Adrenal gland (tissue), 9 donors: ENCODE measurements at regions not wholly inside any gene's neighbourhood (a gene's known extent, or its start where the extent isn't known, plus 50 kb on each side); places are given as distances from the start of the nearest gene placed in this dataset.

Experiments used
- DNase-seq, 7 donors: peaks; one replicate each; pipeline ENCODE4 v3.0.0-alpha.2; 2019 to 2020
- H3K27ac ChIP-seq, 5 donors: fragments of 200-600 bp; sonication (generic) in 4 of 5; 1 replicate in 3 of 5; 2 replicates in 2 of 5; pipeline versions ENCODE4 v1.5.1 to v1.8.0; 2016 to 2020; ENCODE audit warnings: mild to moderate bottlenecking in 1 of 5
- H3K27me3 ChIP-seq: fragments of 200-600 bp; 2 replicates; pipeline ENCODE4 v1.8.0; 2021
- H3K36me3 ChIP-seq, 2 donors: fragments of 200-600 bp; replicated peaks in 1 of 2; 1 replicate in 1 of 2; 2 replicates in 1 of 2; pipeline versions ENCODE4 v1.5.1 to v1.8.0; 2018 to 2022
- H3K4me1 ChIP-seq, 2 donors: fragments of 200-600 bp; replicated peaks in 1 of 2; 1 replicate in 1 of 2; 2 replicates in 1 of 2; pipeline versions ENCODE4 v1.5.1 to v1.8.0; 2018 to 2021
- H3K4me3 ChIP-seq, 4 donors: fragments of 200-600 bp; sonication (generic) in 3 of 4; one replicate each; pipeline ENCODE4 v1.5.1; 2016 to 2018
- H3K9me3 ChIP-seq, 3 donors: fragments of 200-600 bp; sonication (generic) in 1 of 3; replicated peaks in 1 of 3; 1 replicate in 2 of 3; 2 replicates in 1 of 3; pipeline versions ENCODE4 v1.5.1 to v1.8.0; 2016 to 2021
- CTCF ChIP-seq, 6 experiments: fragments of 450-650 bp in 4 of 6; fragments of 200-600 bp in 2 of 6; sonication (generic) in 1 of 6; IDR thresholded peaks; 1 replicate in 5 of 6; 2 replicates in 1 of 6; pipeline versions ENCODE4 v1.5.1 to v1.8.0; 2016 to 2021; ENCODE audit warnings: antibody characterized with exemption in 6 of 6, mild to moderate bottlenecking in 2 of 6, moderate library complexity in 1 of 6
- POLR2A ChIP-seq, 2 donors: fragments of 450-650 bp; IDR thresholded peaks; one replicate each; pipeline ENCODE4 v1.6.1; 2017; ENCODE audit warnings: antibody characterized with exemption in 2 of 2, mild to moderate bottlenecking in 2 of 2, moderate library complexity in 1 of 2
- WGBS, 4 donors: extraction: QIAGEN DNeasy Blood & Tissue Kit in 2 of 4; methylation state at CpG; one replicate each; pipeline versions ENCODE4 v1.1.5 to v1.1.7; 2013 to 2017; 5-methylcytosine and 5-hydroxymethylcytosine counted together
- intact Hi-C, 2 donors: fragments of 100-400 bp; cut with DNase I; formaldehyde crosslinking; loops; one replicate each; pipeline versions ENCODE4 v1.14.1 to v1.15.0; 2022 to 2023
- donor health status: healthy with polysubstance abuse.
- donor health status: Bipolar disorder and iron deficiency.
- donor health status: DM: yes; HTN: yes; CAD: no.
- donor health status: DM: no; HTN: no; CAD: no.
- donor health status: DM: no; HTN: no; CAD: no.

DNA sequence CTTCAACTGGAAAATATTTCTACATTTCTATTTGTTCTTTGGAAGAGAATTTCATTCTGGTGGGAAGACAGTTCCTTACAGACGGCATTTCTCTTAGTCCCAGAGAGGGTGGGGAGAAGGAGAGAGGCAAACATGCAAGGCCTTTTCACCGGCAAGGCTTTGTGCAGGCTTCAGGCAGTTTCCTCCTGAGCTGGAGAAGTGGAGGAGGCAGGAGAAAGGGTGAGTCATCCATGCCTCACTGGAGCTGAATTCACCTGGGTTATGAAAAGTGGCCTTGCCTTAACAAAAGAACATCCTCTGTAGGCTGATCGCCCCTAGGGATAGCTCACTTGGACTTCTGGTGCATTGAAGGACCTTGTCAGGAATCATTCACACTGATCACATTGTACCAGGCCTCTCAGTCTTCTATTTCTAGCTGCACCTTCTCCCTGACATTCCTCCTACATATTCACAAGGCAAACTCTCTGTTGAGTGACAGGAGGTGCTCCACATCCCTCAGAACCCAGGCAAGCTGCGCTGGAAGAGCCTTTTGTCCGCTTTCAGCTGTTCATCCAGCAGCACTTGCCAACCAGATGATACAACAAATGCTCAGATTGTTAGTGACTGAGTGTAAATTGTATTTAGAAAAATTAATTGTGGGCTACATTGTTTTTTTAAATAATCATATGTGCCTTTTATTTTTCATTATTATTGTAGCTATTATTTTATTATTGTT lies 796.1 kb downstream of the DCDC2C start:
- DNase-seq = no peak
- intact Hi-C loops = no loop called here

DNA sequence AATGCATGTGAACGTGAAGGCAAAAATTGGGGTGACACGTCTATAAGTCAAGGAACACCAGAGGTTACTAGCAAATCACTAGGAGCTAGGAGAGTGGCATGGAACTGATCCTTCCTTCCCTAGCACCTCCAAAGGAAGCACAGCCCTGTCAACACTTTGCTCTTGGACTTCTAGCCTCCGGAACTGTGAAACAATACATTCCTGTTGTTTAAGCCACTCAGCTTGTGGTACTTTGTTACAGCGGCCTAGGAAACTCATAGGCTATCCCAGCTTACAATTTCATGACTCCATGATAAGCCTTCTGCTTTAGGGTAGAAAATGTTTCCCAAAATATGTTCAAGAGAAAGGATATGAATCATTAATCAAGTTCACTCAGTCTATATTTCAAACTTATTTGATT lies 798.1 kb downstream of the DCDC2C start:
- Histone ChIP-seq H3K36me3 (no peaks in the 10 kb centered on the region), H3K9me3 (no peaks in the 10 kb centered on the region), H3K27ac (no peak overlapping the region), H3K4me1 (no peaks in the 10 kb centered on the region), H3K4me3 (no peak overlapping the region), H3K27me3 (no peaks in the 10 kb centered on the region)
- no peak for TF ChIP-seq CTCF (IDR thresholded peaks at IDR 0.05)
- TF ChIP-seq POLR2A (IDR thresholded peaks at IDR 0.05) = no peak
- intact Hi-C loops = no loop called here
- WGBS, 4 donors = 80 to 88% (median 84%) methylated on average over 4 of the region's 4 CpGs
- no peak for DNase-seq

More for the DNA sequence above, 796.1 kb downstream of the DCDC2C start:
- TF ChIP-seq CTCF (IDR thresholded peaks at IDR 0.05) = no peak
- TF ChIP-seq POLR2A (IDR thresholded peaks at IDR 0.05) = no peak
- no peak overlapping the region for H3K27ac ChIP-seq
- no peaks in the 10 kb centered on the region for H3K36me3 ChIP-seq
- no peaks in the 10 kb centered on the region for H3K9me3 ChIP-seq
- 84 to 88% (median 85%) methylated on average over 5 of the region's 5 CpGs for WGBS, 4 donors
- no peaks in the 10 kb centered on the region for H3K4me1 ChIP-seq
- H3K4me3 ChIP-seq = no peak overlapping the region
- no peaks in the 10 kb centered on the region for H3K27me3 ChIP-seq

DNA sequence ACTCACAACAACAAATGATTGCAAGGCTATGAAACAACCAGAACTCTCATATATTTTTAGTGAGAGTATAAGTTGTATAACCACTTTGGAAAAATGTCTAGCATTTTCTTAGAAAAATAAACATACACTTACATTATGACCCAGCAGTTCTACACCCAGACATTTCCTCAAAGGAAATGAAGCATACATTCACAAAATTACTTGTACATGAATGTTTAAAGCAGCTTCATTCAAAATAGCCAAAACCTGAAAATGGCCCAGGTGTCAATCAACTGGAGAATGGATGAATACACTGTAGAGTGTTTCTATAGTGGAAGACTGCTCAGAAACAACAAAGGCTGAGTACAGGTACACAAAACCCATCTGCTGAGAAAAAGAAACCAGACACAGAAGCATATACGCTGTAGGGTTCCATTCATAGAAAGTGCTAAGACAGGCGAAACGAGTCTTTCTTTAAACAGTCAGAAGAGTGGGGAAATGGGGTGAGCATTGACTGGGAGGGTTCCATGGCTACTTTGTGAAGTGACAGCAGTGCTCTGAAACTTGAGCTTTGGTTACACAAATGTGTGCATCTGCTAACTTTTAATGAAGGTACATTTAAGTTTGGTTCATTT lies 799.0 kb downstream of the DCDC2C start:
- 82 to 94% (median 84%) methylated on average over 3 of the region's 3 CpGs for WGBS, 4 donors
- no peak for DNase-seq
- no peak overlapping the region for H3K4me3 ChIP-seq
- H3K36me3 ChIP-seq = no peaks in the 10 kb centered on the region
- TF ChIP-seq CTCF (IDR thresholded peaks at IDR 0.05) = no peak
- TF ChIP-seq POLR2A (IDR thresholded peaks at IDR 0.05) = no peak
- no peaks in the 10 kb centered on the region for H3K27me3 ChIP-seq
- H3K27ac ChIP-seq = no peak overlapping the region
- intact Hi-C loops = no loop called here
- no peaks in the 10 kb centered on the region for H3K4me1 ChIP-seq
- no peaks in the 10 kb centered on the region for H3K9me3 ChIP-seq

DNA sequence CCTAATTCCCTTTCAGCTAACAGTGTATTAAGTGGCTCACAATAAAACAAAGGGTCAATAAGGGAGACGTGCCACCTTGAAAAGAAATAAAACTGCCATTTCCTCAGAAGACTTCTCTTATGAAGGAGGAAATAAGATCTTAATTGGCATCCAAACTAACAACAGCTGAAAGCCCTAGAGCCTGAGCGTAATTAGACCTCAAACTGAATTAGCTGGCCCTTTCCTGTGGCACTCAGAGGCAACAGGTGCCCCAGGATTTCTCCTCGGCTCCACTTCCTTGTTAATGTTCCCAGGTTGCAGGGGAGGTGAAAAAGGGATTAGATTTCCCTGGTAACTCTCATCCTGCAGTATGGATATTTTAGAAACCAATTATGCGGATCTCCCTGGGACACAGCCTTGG lies 804.3 kb downstream of the DCDC2C start:
- WGBS, 4 donors = 69 to 78% (median 73%) methylated on average over 4 of the region's 4 CpGs
- no peak for DNase-seq
- H3K9me3 ChIP-seq = no peaks in the 10 kb centered on the region
- no peaks in the 10 kb centered on the region for H3K36me3 ChIP-seq
- H3K4me1 ChIP-seq = no peaks in the 10 kb centered on the region
- H3K27me3 ChIP-seq = no peaks in the 10 kb centered on the region
- H3K27ac ChIP-seq = no peak overlapping the region
- no peak for TF ChIP-seq CTCF (IDR thresholded peaks at IDR 0.05)
- no peak for TF ChIP-seq POLR2A (IDR thresholded peaks at IDR 0.05)
- H3K4me3 ChIP-seq = no peak overlapping the region
- intact Hi-C loops = no loop called here
